ENCODE measurements at regions not wholly inside any gene's neighbourhood (a gene's known extent, or its start where the extent isn't known, plus 50 kb on each side); places are given as distances from the start of the nearest gene placed in this dataset.

- H3K27ac ChIP-seq (ENCODE audit: low read depth in 1 of 2, low read length in 1 of 2): no peak overlapping the region
- DNase-seq: no peak
- WGBS, 2 donors: 89 to 90% methylated on average over 5 of the region's 5 CpGs
Measured at GRCh38 chr2:173770947-173771678, 194.1 kb downstream of the SP3 start.

DNA sequence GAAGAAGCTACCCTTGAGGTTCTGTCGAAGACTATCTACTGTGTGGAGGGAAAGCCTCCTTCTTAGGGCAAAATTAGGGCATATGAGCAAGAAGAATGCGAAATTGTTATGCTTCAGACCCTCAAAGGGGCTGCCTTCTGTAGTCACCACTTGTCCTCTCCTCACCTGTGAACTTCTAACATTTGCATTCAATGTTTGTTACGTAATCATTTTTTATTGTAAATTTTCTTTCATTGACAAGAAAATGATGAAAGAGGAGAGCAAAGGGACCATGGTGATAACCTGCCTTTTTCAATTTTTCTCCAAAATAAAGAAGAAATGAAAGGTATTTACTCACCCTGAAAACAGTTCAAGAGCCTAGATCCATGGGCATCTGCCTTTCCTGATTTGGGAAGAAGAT lies 193.0 kb downstream of the SP3 start:
- no peak overlapping the region for H3K27ac ChIP-seq (ENCODE audit: low read depth in 1 of 2, low read length in 1 of 2)
- 87 to 88% methylated on average over 3 of the region's 3 CpGs for WGBS, 2 donors
- H3K4me1 ChIP-seq (ENCODE audit: control insufficient read depth in 5 of 5, insufficient read depth in 5 of 5, low read length in 5 of 5): no peaks in the 10 kb centered on the region
- H3K9ac ChIP-seq (ENCODE audit: insufficient read depth in 1 of 2, low read length in 2 of 2): no peak overlapping the region
- ATAC-seq (ENCODE audit: insufficient read depth, low FRiP score) (no peak), DNase-seq (no peak)
- no peak overlapping the region for H3K4me3 ChIP-seq
- H3K36me3 ChIP-seq (ENCODE audit: control insufficient read depth in 4 of 4, insufficient read depth in 4 of 4, low read length in 4 of 4): no peaks in the 10 kb centered on the region
- H3K27me3 ChIP-seq (ENCODE audit: control insufficient read depth in 3 of 3, insufficient read depth in 3 of 3, low read length in 2 of 3): no peaks in the 10 kb centered on the region
- TF ChIP-seq, protein P1, sequence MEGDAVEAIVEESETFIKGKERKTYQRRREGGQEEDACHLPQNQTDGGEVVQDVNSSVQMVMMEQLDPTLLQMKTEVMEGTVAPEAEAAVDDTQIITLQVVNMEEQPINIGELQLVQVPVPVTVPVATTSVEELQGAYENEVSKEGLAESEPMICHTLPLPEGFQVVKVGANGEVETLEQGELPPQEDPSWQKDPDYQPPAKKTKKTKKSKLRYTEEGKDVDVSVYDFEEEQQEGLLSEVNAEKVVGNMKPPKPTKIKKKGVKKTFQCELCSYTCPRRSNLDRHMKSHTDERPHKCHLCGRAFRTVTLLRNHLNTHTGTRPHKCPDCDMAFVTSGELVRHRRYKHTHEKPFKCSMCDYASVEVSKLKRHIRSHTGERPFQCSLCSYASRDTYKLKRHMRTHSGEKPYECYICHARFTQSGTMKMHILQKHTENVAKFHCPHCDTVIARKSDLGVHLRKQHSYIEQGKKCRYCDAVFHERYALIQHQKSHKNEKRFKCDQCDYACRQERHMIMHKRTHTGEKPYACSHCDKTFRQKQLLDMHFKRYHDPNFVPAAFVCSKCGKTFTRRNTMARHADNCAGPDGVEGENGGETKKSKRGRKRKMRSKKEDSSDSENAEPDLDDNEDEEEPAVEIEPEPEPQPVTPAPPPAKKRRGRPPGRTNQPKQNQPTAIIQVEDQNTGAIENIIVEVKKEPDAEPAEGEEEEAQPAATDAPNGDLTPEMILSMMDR (IDR thresholded peaks at IDR 0.05; ENCODE audit: control extremely low read depth, extremely low read depth): no peak
- H3K9me3 ChIP-seq (ENCODE audit: control insufficient read depth in 4 of 4, insufficient read depth in 3 of 4, low read length in 3 of 4): peaks cover 0 to 2% (median 0%) of the 10 kb centered on the region in 4 donors

More at GRCh38 chr2:173770947-173771678, 194.1 kb downstream of the SP3 start:
- Histone ChIP-seq H3K27me3 (ENCODE audit: control insufficient read depth in 3 of 3, insufficient read depth in 3 of 3, low read length in 2 of 3) (no peaks in the 10 kb centered on the region), H3K4me3 (no peak overlapping the region), H3K36me3 (ENCODE audit: control insufficient read depth in 4 of 4, insufficient read depth in 4 of 4, low read length in 4 of 4) (no peaks in the 10 kb centered on the region), H3K4me1 (ENCODE audit: control insufficient read depth in 5 of 5, insufficient read depth in 5 of 5, low read length in 5 of 5) (no peaks in the 10 kb centered on the region), H3K9ac (ENCODE audit: insufficient read depth in 1 of 2, low read length in 2 of 2) (no peak overlapping the region), H3K9me3 (ENCODE audit: control insufficient read depth in 4 of 4, insufficient read depth in 3 of 4, low read length in 3 of 4) (peaks cover 0 to 2% (median 0%) of the 10 kb centered on the region in 4 donors)
- ATAC-seq (ENCODE audit: insufficient read depth, low FRiP score): no peak
- TF ChIP-seq, protein P1 (IDR thresholded peaks at IDR 0.05; ENCODE audit: control extremely low read depth, extremely low read depth): no peak

GRCh38 chr2:173773076-173773475 lies 192.1 kb downstream of the SP3 start:
- H3K27ac ChIP-seq (ENCODE audit: low read depth in 1 of 2, low read length in 1 of 2): no peak overlapping the region
- DNase-seq (no peak), ATAC-seq (ENCODE audit: insufficient read depth, low FRiP score) (no peak)
- no peaks in the 10 kb centered on the region for H3K4me1 ChIP-seq (ENCODE audit: control insufficient read depth in 5 of 5, insufficient read depth in 5 of 5, low read length in 5 of 5)
- TF ChIP-seq, protein P1 (IDR thresholded peaks at IDR 0.05; ENCODE audit: control extremely low read depth, extremely low read depth): no peak
- no peaks in the 10 kb centered on the region for H3K36me3 ChIP-seq (ENCODE audit: control insufficient read depth in 4 of 4, insufficient read depth in 4 of 4, low read length in 4 of 4)
- H3K27me3 ChIP-seq (ENCODE audit: control insufficient read depth in 3 of 3, insufficient read depth in 3 of 3, low read length in 2 of 3): no peaks in the 10 kb centered on the region
- 86 to 93% methylated on average over 4 of the region's 4 CpGs for whole genome bisulfite sequencing, 2 donors
- no peak overlapping the region for H3K4me3 ChIP-seq
- peaks cover 0 to 2% (median 0%) of the 10 kb centered on the region in 4 donors for H3K9me3 ChIP-seq (ENCODE audit: control insufficient read depth in 4 of 4, insufficient read depth in 3 of 4, low read length in 3 of 4)
- H3K9ac ChIP-seq (ENCODE audit: insufficient read depth in 1 of 2, low read length in 2 of 2): no peak overlapping the region

Data from lung (tissue), 11 donors.